Loucy (cell line): ENCODE measurements at regions not wholly inside any gene's neighbourhood (a gene's known extent, or its start where the extent isn't known, plus 50 kb on each side); places are given as distances from the start of the nearest gene placed in this dataset.

Source experiments
- CTCF ChIP-seq: fragments of 200-600 bp; sonication (generic); conservative IDR thresholded peaks from 2 replicates; pipeline ENCODE4 v1.5.1; 2014; ENCODE audit warnings: mild to moderate bottlenecking, antibody characterized with exemption, low read length
- EZH2phosphoT487 ChIP-seq: fragments of 200-600 bp; IDR thresholded peaks from 2 replicates; pipeline ENCODE4 v1.6.1; 2018; ENCODE audit warnings: antibody characterized with exemption, mild to moderate bottlenecking, moderate library complexity, borderline replicate concordance

GRCh38 chr5:159765760-159766517, 150.3 kb upstream of the ADRA1B start:
- TF ChIP-seq CTCF, result no peak
- TF ChIP-seq EZH2phosphoT487, result no peak
